DMS114 treated with DMSO at 0.1 percent for 48 hours (cell line): ENCODE measurements at regions not wholly inside any gene's neighbourhood (a gene's known extent, or its start where the extent isn't known, plus 50 kb on each side); places are given as distances from the start of the nearest gene placed in this dataset.

Experiments used
- DNase-seq: peaks from one replicate; lab custom pipeline; 2025; ENCODE audit not compliant: unreplicated experiment; lab: John Stamatoyannopoulos, UW

DNA sequence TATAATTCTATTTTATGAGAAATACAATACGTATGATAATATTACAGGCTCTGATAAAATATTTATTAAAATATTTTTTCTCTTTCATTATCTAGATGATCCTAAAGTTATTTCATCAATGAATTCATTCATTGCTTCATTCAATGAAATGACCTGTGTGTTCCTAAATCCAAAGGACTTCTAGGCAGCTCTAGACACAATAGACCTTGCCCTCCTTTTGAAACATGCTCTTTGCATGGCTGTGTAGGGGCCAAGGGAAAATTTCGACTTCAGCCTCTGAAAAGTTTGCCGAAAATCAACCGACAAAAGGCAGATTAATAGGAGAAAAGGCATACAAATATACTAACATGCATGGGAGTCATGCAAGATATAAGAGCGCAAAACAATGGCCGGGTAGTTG lies 402.0 kb downstream of the ELAVL2 start:
- no peak for DNase-seq

DNA sequence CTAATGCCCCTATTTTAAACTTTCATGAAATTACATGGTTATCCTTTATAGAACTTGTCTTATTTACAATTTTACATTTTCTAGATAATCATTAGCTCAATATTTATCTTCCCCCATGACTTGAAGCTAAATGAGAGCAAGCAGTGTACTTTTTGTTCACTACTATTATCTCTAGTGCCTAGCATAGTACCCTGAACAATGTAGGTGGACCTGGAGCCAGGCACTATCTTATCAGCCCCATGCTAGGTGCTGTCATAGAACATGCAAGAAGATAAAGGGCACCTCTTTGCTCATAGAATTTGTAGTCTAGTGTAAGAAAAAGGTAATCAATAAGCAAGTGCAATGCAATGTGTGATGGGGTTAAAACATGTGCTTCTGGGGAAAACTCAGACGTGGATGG lies 399.9 kb downstream of the ELAVL2 start:
- DNase-seq, result no peak

DNA sequence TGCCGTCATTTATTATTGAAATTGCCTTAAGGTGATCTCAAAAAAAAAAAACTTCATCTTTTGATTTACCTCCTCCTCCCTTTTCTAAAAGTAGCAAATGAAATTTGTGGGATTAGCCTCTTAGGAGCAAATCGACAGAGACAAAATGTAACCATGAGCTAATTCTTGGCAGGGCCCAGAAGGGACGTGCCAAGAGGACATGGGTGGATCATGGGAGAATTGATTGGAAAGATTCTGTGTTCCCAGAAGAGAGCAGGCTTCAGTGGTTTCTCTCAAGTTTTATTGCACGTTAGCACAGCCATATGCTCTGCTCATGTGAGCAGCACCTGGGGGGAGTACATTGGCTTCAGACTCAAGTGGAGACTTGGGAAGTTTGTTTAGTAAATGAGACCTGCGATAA lies 394.6 kb downstream of the ELAVL2 start:
- DNase-seq, result no peak

DNA sequence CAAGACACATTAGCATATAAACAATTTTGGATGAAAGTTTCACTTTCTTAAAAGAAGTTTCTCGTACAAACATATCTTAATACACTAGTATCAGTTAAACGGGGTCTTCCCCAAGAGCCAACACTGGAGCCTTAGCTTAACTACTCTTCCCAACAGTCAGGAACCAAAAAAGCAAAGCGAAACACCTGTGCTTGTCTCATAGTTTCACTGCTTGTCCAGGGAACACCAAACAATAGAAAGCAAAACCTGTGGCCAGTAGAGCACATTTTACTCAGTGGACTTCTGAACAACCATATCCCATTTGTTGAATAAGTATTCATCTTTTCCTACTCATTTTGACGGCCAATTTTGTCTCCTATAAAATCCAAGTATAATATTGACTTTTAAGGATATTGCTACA lies 391.4 kb downstream of the ELAVL2 start:
- DNase-seq, result no peak

DNA sequence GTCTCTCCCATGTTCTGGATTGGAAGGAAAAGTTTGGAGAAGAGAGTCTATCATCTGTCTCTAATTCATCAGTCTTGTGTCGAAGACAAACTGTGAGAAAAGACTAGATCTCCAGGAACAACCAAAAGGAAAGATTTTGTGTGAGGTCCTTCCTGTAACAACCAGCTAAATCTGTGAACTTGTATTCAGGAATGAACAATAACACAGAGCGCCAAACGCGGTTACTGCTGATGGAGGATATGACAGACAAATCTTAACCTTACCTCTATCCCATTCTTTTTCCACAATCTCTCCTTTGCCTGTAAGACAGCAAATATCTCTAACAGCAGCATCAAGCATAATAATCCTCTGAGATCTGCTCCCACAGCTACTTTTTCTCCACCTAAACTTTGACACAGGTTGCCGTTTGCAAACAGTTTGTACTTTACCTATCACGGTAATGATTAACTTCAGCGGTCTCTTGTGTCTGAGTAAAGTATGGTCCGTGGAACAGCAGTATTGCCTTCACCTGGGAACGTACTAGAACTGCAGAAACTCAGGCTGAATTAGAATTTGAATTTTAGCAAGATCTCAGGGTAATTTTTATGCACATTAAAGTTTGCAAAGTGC lies 387.6 kb downstream of the ELAVL2 start:
- no peak for DNase-seq

DNA sequence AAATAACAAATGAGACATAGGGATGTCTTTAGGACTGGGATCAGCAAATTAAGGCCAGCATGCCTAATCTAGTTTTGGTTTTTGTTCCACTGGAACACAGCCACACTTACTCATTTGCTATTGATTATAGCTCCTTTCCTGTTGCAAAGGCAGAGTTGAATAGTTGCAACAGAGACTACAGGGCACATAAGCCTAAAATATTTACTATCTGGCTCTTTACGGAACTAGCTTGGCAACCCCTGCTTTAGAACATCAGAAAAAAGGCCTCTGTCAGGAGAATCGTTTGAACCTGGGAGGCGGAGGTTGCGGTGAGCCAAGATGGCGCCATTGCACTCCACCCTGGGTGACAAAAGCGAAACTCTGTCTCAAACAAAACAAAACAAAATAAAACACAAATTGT lies 384.8 kb downstream of the ELAVL2 start:
- no peak for DNase-seq

DNA sequence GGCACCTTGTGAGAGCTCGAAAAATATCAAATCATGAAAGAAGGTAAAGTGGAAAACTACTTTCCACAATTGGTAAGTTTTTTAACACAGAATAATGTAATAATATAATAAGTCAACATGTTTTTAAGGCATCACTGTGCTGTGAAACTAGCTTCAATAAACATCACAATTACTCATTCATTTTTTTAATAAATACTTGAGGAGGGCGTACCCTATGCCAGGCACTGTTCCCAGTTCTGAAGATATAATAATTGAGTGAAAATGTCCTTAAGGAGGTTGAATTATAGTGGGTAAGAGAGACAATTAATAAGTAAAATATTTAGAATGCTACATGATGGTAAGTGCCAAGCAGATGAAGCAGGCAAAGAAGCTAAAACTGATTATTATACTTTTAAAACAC lies 381.4 kb downstream of the ELAVL2 start:
- DNase-seq, result no peak

DNA sequence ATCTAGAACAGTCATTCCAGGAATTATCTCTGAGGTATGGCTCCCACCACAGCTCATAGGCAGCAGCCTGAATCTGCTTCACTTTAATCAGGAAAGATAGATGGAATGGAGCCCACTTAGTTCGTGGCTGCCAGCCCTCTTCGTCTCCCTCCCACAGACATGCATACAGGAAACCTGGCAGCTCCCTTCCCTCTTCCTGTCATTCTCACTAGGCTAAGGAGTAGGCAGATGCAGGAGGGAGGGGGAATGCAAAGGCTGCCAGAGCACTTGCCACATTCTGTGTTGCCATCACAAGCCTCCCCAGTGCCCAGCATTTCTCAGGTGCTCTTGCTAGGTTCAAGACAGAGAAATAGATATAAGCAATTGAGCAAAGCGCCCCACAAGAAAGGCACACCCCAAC lies 378.9 kb downstream of the ELAVL2 start:
- DNase-seq, result no peak

DNA sequence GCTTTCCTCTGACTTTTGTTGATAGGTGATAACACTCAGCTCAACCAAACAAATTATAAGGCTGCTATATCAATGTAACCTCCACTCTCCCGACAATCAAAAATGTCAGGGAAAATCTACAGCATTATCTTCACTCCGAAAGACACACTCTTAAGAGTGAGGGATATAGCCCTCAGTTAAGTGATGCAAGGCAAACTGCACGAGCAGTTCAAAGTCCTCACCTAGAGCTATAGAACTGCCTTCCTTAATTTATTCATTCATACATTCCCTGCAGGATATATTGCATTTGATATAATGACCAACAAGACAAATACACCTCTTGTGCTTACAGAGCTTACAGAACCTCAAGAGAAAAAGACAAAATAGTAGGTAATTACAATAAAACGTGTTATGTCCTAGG lies 378.1 kb downstream of the ELAVL2 start:
- DNase-seq, result no peak

DNA sequence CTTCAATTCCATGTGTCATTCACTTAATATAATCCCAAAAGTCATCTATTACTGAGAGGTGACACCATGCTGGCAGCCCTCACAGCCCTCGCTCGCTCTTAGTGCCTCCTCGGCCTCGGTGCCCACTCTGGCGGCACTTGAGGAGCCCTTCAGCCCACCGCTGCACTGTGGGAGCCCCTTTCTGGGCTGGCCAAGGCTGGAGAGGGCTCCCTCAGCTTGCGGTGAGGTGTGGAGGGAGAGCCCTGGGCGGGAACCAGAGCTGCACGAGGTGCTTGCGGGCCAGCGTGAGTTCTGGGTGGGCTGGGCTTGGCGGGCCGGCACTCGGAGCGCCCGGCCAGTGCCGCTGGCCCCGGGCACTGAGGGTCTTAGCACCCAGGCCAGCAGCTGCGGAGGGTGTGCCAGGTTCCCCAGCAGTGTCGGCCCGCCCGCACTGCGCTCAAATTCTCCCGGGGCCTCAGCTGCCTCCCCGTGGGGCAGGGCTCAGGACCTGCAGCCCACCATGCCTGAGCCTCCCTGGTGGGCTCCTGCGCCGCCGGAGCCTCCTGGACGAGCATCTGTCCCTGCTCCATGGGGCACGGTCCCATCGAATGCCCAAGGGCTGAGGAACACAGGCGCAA lies 374.1 kb downstream of the ELAVL2 start:
- no peak for DNase-seq

DNA sequence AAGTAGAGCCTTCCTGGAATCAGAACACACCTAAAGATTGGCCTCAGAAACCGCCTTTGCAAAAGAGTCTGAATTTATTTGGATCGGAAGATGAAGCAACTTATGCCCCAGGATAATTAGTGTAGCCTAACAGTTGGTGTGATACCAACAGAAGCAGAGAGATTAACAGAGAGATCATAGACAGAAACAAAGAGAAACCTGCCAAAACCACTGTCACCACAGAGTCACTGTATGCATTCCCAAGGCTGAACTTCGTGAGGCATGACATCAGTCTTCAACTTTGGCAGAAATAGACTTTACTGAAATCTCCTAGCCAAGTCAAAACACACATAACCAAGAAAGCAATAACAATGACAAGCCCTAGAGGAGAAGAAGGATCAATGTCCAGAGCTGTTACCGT lies 361.8 kb downstream of the ELAVL2 start:
- DNase-seq, result no peak

DNA sequence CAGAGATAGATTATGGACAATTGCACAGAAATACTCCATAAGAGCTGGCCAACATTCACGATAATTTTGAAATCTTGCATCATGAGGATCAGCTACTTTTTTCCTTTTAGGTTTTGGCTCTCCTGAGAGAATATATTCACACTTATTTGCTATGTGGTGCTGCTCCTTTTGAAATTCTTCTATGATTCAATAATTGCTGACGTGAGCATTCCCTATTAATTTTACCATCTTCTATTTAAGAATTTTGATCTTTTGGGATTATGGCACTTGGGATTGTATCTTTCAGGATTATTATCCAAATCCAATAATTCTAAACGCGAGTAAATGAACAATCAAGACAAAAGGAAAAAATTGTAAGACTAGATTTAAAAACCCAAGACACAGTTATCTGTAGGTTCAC lies 358.8 kb downstream of the ELAVL2 start:
- DNase-seq, result no peak

DNA sequence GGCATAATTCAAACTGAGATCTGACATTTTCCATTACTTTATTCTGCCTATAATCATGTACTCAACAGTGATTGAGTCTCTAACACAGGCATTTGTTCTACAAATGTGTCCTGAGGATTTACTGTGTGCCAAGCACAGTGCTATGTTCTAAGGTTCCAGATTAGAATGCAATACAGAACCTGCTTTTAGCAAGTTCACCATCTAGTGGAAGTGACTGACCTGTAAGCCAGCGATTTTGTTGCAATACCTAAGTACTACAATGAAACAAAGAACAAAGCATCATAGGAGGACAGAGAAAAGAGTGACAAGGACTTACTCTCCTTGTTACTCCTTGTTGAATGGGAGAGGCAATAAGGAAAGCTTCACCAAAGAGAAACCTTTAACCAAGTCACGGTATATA lies 348.1 kb downstream of the ELAVL2 start:
- DNase-seq, result no peak

DNA sequence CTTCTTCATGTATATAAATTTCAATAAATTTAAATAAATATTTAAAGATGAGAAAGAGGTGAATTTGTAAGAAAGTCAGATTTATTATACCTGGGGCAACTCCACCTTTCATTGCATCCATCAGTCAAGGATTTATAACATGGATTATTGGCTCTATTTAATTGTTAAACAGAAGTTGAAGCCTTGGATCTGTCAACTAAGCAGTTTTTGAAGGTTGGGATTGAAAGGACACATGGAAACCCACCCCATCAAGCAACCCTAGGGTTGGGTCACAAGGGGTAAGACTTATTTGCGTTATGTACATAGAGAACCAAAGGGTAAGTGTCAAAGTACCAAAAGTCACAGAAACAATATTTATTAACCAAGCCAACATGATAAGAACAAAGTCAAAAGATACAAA lies 342.5 kb downstream of the ELAVL2 start:
- no peak for DNase-seq

DNA sequence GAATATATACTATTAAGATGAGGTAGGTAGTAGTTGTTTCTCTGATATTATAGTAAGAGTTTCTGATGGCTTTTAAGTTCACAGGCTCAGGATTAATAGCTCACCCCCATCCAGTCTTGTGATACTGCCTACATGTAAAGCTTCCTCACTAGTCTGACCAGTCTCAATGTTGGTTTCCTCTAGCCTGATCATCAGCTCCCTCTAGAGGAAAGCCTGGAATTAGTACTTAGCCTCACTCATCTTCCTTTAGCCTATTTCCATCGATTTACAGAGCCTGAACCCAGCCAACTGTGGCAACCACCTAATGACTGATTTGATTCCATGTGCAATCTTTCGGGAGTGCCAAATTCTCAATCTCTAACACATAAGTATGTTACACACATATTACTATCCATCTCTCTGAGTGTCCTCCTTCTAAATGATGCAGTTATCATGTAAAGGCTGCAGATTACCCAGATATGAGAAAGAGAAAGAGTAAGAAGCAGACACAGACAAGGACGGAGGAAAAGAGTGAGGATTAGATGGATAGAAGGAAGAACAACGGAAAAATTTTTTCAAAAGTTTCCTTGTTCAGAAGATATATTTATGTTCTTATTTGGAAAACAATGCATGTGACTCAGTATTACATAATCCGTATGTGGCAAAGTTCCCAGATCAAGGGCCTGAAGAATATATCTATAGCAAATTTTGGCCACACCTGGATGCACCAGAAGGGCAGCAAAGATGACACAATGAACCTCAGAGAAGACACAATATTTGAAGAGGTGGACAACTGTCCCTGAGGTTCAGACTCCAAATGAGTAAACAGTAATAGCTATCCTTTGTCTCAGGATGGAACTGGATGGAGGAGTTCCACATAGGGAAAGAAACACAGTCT lies 333.7 kb downstream of the ELAVL2 start:
- DNase-seq, result peak; percentile 2

DNA sequence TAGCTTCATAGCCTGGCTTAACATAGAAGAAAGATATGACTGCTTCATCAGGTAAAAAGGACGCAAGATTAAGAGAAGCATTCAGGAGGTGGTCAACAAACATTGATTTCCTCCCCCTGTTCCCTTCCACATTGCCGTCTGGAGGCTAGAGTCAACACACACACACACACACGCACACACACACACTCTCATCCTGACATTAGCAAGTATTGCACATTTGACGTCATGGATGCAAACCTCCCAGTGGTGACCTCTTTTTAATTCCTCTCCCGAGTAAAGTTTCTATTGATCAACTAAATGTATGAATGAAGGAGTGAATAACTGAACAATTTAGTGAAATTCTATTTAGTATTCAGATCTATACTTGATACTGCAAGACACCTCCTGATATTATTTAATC lies 332.8 kb downstream of the ELAVL2 start:
- DNase-seq, result no peak

DNA sequence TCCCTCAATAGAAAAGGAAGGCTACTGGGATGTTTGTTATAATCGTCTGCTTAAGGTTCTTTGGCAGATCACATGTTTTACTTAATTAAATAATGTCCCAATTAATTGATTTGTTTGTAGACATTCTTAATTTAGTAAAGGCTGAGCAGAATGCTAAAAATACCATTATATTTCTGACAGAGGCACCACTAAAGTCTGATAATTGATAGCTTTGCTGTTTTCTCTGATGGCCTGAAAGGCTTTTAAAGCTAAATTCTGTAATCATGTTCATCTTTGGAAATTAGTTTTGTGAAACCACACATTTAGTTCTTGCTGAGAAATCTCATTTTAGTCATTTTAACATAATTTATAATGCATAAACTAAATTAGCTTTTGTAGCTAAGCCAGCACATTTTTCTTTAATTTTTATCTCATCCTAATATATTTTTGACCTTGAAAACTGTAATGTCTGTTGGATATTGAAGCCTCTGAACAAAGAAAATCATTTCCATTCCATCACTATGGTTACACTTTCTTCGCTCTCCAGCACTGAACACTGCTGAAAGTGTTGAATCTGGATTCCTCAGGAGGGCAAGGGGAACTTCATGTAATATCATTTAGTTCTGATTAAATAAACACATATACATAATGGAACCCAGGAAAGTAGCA lies 329.4 kb downstream of the ELAVL2 start:
- DNase-seq, result no peak

DNA sequence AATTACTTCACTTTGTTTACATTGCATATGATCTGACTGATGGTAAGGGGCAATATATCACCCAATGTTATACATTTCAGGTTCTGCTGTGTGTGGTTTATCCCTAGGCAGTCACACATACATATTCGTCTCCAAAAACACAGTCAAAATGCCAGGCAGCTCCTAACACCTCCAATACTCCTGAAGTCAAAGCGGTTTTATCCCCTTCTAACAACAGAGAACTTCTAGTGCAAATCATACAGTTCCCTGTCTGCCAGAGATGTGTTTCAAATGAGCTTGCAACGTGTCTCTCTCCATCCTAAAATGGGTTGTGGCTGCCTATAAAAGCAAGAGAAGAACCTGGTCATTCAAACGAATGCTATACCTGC lies 328.9 kb downstream of the ELAVL2 start:
- DNase-seq, result no peak

DNA sequence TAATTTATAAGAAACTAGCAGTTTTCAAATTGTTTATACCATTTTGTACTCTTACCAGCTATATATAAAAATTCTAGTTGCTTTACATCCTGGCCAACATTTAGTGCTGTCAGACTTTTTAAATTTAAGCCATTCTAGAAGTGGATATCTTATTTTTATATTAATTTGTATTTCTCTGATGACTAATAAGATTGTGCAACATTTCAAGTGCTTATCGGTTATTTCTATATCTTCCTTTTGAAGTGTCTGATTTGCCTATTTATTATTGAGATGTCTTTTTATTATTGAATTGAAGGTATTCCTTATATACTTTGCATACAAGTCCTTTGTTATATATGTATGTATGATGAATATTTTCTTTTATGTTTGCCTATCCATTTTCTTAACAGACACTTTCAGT lies 324.0 kb downstream of the ELAVL2 start:
- no peak for DNase-seq

DNA sequence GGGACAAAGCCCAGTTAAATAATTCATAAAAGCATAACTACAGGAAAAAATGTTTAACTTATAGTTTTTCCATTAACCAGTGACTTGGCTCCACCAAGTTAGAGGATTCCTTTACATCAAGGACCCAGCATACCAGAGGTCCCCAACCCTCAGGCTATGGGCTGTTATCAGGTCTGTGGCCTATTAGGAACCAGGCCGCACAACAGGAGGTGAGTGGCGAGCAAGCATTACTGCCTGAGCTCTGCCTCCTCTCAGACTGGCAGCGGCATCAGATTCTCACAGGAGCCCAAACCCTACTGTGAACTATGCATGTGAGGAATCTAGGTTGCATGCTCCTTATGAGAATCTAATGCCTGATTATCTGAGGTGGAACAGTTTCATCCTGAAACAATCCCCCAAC lies 303.1 kb downstream of the ELAVL2 start:
- no peak for DNase-seq

DNA sequence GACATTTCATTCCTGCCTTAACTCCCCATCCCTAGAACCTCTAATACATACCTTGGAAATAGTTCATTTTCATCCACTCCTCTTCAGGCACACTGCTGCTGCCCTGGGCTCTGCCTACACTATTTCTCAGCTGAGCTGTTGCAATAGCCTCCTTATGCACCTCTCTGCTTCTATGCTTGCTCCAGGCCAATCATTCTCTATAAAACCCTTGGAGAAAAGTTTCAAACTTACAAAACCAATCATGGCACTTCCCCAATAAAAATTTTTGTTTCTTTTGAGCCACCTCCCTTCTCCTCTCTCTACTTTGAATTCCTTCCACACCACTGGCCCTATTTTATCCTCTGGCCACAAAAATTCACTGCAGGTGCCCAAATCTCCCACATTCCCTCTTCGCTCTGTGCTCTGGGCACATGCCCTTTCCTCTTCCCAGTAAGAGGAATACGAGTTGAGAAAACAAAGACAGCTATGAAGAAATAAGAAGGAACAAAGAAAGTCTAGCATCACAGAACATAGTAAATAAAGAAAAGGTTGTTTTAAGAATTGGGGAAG lies 301.4 kb downstream of the ELAVL2 start:
- no peak for DNase-seq

DNA sequence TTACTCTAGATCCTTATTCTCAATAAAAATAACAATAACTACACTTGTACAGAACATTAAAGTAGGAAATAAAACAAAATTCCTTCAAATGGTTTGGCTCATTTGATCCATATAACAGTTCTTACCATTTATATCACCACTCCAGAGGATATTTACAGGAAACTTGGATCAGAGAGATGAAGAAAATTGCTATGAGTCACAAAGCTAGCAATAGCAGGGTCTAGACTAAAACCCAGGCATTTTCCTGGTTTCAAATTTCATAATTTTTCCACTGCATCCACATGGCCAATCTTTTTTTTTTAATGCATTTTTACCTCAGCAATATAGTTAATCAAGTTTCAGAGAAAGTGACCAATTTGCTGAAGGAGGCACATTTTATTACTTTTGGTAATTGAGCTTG lies 299.2 kb downstream of the ELAVL2 start:
- no peak for DNase-seq
